Adrenal gland (tissue), 9 donors: ENCODE measurements at regions not wholly inside any gene's neighbourhood (a gene's known extent, or its start where the extent isn't known, plus 50 kb on each side); places are given as distances from the start of the nearest gene placed in this dataset.

Source experiments
- DNase-seq, 7 donors: peaks; one replicate each; pipeline ENCODE4 v3.0.0-alpha.2; 2019 to 2020
- H3K27ac ChIP-seq, 5 donors: fragments of 200-600 bp; sonication (generic) in 4 of 5; 1 replicate in 3 of 5; 2 replicates in 2 of 5; pipeline versions ENCODE4 v1.5.1 to v1.8.0; 2016 to 2020; ENCODE audit warnings: mild to moderate bottlenecking in 1 of 5
- H3K27me3 ChIP-seq: fragments of 200-600 bp; 2 replicates; pipeline ENCODE4 v1.8.0; 2021
- H3K36me3 ChIP-seq, 2 donors: fragments of 200-600 bp; replicated peaks in 1 of 2; 1 replicate in 1 of 2; 2 replicates in 1 of 2; pipeline versions ENCODE4 v1.5.1 to v1.8.0; 2018 to 2022
- H3K4me1 ChIP-seq, 2 donors: fragments of 200-600 bp; replicated peaks in 1 of 2; 1 replicate in 1 of 2; 2 replicates in 1 of 2; pipeline versions ENCODE4 v1.5.1 to v1.8.0; 2018 to 2021
- H3K4me3 ChIP-seq, 4 donors: fragments of 200-600 bp; sonication (generic) in 3 of 4; one replicate each; pipeline ENCODE4 v1.5.1; 2016 to 2018
- H3K9me3 ChIP-seq, 3 donors: fragments of 200-600 bp; sonication (generic) in 1 of 3; replicated peaks in 1 of 3; 1 replicate in 2 of 3; 2 replicates in 1 of 3; pipeline versions ENCODE4 v1.5.1 to v1.8.0; 2016 to 2021
- POLR2A ChIP-seq, 2 donors: fragments of 450-650 bp; IDR thresholded peaks; one replicate each; pipeline ENCODE4 v1.6.1; 2017; ENCODE audit warnings: antibody characterized with exemption in 2 of 2, mild to moderate bottlenecking in 2 of 2, moderate library complexity in 1 of 2
- WGBS, 4 donors: extraction: QIAGEN DNeasy Blood & Tissue Kit in 2 of 4; methylation state at CpG; one replicate each; pipeline versions ENCODE4 v1.1.5 to v1.1.7; 2013 to 2017; 5-methylcytosine and 5-hydroxymethylcytosine counted together
- intact Hi-C, 2 donors: fragments of 100-400 bp; cut with DNase I; formaldehyde crosslinking; loops; one replicate each; pipeline versions ENCODE4 v1.14.1 to v1.15.0; 2022 to 2023
- TF ChIP-seq, protein P1 (sequence below), 6 experiments: fragments of 450-650 bp in 4 of 6; fragments of 200-600 bp in 2 of 6; sonication (generic) in 1 of 6; IDR thresholded peaks; 1 replicate in 5 of 6; 2 replicates in 1 of 6; pipeline versions ENCODE4 v1.5.1 to v1.8.0; 2016 to 2021; ENCODE audit warnings: antibody characterized with exemption in 6 of 6, mild to moderate bottlenecking in 2 of 6, moderate library complexity in 1 of 6
- donor health status: healthy with polysubstance abuse.
- donor health status: Bipolar disorder and iron deficiency.
- donor health status: DM: yes; HTN: yes; CAD: no.
- donor health status: DM: no; HTN: no; CAD: no.
- donor health status: DM: no; HTN: no; CAD: no.

DNA sequence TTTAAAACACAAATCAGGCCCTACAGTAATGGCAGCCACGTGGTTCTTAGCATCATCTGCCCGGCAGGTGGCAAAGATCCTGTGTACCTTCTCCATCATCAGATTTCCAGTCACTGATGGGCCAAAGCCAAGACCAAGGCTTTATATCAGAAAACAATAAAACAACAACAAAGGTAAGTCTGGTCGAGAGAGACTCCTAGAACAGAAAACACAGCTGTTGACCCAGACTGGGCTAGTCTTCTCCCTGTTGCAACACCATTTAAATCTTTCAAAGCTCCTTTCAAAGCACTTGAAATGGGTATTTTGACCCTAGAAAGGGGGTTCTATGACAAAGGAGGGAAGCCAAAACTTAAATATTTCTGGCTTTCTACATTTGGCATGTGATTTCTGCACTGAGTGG lies 285.6 kb downstream of the IPMK start:
- Histone ChIP-seq H3K36me3 (no peaks in the 10 kb centered on the region), H3K4me1 (no peaks in the 10 kb centered on the region), H3K27me3 (no peaks in the 10 kb centered on the region), H3K27ac (no peak overlapping the region), H3K4me3 (no peak overlapping the region), H3K9me3 (no peaks in the 10 kb centered on the region)
- TF ChIP-seq, protein P1, sequence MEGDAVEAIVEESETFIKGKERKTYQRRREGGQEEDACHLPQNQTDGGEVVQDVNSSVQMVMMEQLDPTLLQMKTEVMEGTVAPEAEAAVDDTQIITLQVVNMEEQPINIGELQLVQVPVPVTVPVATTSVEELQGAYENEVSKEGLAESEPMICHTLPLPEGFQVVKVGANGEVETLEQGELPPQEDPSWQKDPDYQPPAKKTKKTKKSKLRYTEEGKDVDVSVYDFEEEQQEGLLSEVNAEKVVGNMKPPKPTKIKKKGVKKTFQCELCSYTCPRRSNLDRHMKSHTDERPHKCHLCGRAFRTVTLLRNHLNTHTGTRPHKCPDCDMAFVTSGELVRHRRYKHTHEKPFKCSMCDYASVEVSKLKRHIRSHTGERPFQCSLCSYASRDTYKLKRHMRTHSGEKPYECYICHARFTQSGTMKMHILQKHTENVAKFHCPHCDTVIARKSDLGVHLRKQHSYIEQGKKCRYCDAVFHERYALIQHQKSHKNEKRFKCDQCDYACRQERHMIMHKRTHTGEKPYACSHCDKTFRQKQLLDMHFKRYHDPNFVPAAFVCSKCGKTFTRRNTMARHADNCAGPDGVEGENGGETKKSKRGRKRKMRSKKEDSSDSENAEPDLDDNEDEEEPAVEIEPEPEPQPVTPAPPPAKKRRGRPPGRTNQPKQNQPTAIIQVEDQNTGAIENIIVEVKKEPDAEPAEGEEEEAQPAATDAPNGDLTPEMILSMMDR (IDR thresholded peaks at IDR 0.05), result no peak
- TF ChIP-seq POLR2A (IDR thresholded peaks at IDR 0.05), result no peak
- intact Hi-C loops, result no loop called here
- 58 to 86% (median 61%) methylated on average over 3 of the region's 3 CpGs for WGBS, 4 donors
- no peak for DNase-seq

DNA sequence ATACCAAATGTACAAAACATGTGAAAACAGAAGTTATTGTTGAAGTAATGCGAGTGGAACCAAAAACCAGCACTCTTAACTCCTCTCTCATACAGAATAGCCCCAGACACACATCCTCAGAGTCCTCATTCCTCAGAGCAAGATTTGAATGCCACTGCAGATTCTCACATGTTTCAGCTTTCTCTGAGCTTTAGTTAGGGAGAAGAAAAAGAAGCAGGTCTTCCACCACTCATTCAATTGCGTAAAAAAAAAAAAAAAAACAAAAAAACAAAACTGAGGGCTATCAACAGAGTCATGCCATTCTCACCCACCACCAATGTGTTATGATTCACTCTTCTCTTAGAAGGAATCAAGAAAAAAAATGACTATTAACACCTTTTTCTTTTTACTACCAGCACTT lies 287.7 kb downstream of the IPMK start:
- H3K4me3 ChIP-seq, result no peak overlapping the region
- H3K9me3 ChIP-seq, result no peaks in the 10 kb centered on the region
- DNase-seq, result no peak
- H3K27ac ChIP-seq, result no peak overlapping the region
- H3K27me3 ChIP-seq, result no peaks in the 10 kb centered on the region
- intact Hi-C loops, result no loop called here
- TF ChIP-seq, protein P1 (IDR thresholded peaks at IDR 0.05), result no peak
- TF ChIP-seq POLR2A (IDR thresholded peaks at IDR 0.05), result no peak
- WGBS, 4 donors, result 86 to 94% (median 90%) methylated on average over 2 of the region's 2 CpGs
- no peaks in the 10 kb centered on the region for H3K36me3 ChIP-seq
- H3K4me1 ChIP-seq, result no peaks in the 10 kb centered on the region

DNA sequence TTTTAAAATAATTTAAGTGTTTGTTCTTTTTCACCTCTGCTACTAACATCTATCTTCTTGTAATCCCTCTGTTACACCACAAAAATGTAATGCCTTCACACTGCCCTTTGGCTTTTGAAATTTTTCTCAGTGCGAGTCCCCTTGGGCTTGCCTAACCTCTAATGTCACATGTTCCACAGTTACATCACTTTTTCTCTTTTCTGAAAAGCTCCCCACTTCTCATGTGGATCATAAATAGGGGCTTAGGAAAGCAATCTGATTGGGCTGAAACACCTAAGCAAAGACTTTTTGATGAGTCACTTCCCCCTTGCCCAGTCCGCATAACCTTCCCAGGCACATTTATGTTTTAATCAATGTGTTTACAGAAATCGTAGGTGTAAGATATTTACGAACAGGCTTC lies 288.2 kb downstream of the IPMK start:
- no peaks in the 10 kb centered on the region for H3K9me3 ChIP-seq
- no peaks in the 10 kb centered on the region for H3K4me1 ChIP-seq
- 74 to 83% (median 79%) methylated on average over 4 of the region's 4 CpGs for WGBS, 4 donors
- H3K4me3 ChIP-seq, result no peak overlapping the region
- intact Hi-C loops, result no loop called here
- no peak for TF ChIP-seq POLR2A (IDR thresholded peaks at IDR 0.05)
- TF ChIP-seq, protein P1 (IDR thresholded peaks at IDR 0.05), result no peak
- H3K36me3 ChIP-seq, result no peaks in the 10 kb centered on the region
- H3K27me3 ChIP-seq, result no peaks in the 10 kb centered on the region
- no peak for DNase-seq
- H3K27ac ChIP-seq, result no peak overlapping the region

DNA sequence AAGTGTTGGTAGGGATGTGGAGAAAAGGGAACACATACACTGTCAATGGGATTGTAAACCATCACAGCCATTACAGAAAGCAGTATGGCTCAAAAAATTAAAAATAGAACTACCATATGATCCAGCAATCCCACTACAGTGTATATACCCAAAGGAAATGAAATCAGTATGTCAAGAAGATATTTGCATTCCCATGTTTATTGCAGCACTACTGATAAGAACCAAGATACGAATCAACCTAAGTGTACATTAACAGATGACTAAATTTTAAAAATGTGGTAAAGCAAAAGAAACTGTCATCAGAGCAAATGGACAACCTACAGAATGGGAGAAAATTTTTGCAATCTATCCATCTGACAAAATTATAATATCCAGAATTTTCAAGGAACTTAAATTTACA lies 290.4 kb downstream of the IPMK start:
- WGBS, 4 donors, result 82 to 97% (median 87%) methylated on average over 1 of the region's 1 CpG
- no peak for TF ChIP-seq POLR2A (IDR thresholded peaks at IDR 0.05)
- TF ChIP-seq, protein P1 (IDR thresholded peaks at IDR 0.05), result no peak
- Histone ChIP-seq H3K27me3 (no peaks in the 10 kb centered on the region), H3K27ac (no peak overlapping the region), H3K4me3 (no peak overlapping the region), H3K4me1 (no peaks in the 10 kb centered on the region), H3K36me3 (no peaks in the 10 kb centered on the region), H3K9me3 (no peaks in the 10 kb centered on the region)
- intact Hi-C loops, result no loop called here
- DNase-seq, result no peak
